ES-I3 (cell line): ENCODE measurements at regions not wholly inside any gene's neighbourhood (a gene's known extent, or its start where the extent isn't known, plus 50 kb on each side); places are given as distances from the start of the nearest gene placed in this dataset.

Source experiments
- H3K36me3 ChIP-seq: 2 replicates; pipeline ENCODE4 v1.6.1; 2013; ENCODE audit warnings: mild to moderate bottlenecking, low read length, control low read depth, moderate library complexity; ENCODE audit not compliant: insufficient read depth
- H3K4me1 ChIP-seq: 2 replicates; pipeline ENCODE4 v1.6.1; 2013; ENCODE audit warnings: mild to moderate bottlenecking, control low read depth, low read length; ENCODE audit not compliant: insufficient read depth
- H3K9ac ChIP-seq: 2 replicates; pipeline ENCODE4 v1.6.1; 2013; ENCODE audit warnings: low read depth, mild to moderate bottlenecking, low read length, moderate library complexity
- H3K9me3 ChIP-seq: 2 replicates; pipeline ENCODE4 v1.6.1; 2013; ENCODE audit warnings: mild to moderate bottlenecking, low read length, moderate library complexity; ENCODE audit not compliant: control insufficient read depth, insufficient read depth

GRCh38 chr3:118810499-118811035 lies 224.1 kb downstream of the IGSF11 start:
- no peaks in the 10 kb centered on the region for H3K36me3 ChIP-seq
- no peaks in the 10 kb centered on the region for H3K9me3 ChIP-seq
- peaks cover 3% of the 10 kb centered on the region; the same call in 1 of the 2 replicates for H3K4me1 ChIP-seq
- no peak overlapping the region for H3K9ac ChIP-seq

- H3K9ac ChIP-seq: no peak overlapping the region
- H3K36me3 ChIP-seq: no peaks in the 10 kb centered on the region
Observed at GRCh38 chr3:118811236-118811732, 223.4 kb downstream of the IGSF11 start.

GRCh38 chr3:118813472-118813871 lies 221.2 kb downstream of the IGSF11 start:
- Histone ChIP-seq H3K36me3 (no peaks in the 10 kb centered on the region), H3K9me3 (no peaks in the 10 kb centered on the region), H3K4me1 (peaks cover 7% of the 10 kb centered on the region; the same call in 1 of the 2 replicates), H3K9ac (no peak overlapping the region)

More at GRCh38 chr3:118811236-118811732, 223.4 kb downstream of the IGSF11 start:
- Histone ChIP-seq H3K4me1 (peaks cover 3% of the 10 kb centered on the region; the same call in 1 of the 2 replicates), H3K9me3 (no peaks in the 10 kb centered on the region)

GRCh38 chr3:118817748-118818165 lies 216.9 kb downstream of the IGSF11 start:
- no peaks in the 10 kb centered on the region for H3K9me3 ChIP-seq
- H3K9ac ChIP-seq: no peak overlapping the region
- 0 out of 2 replicates have a peak, but pooled peaks cover 4% of the 10 kb centered on the region for H3K4me1 ChIP-seq
- H3K36me3 ChIP-seq: no peaks in the 10 kb centered on the region

- H3K4me1 ChIP-seq: 0 out of 2 replicates have a peak, but pooled peaks cover 4% of the 10 kb centered on the region
- no peak overlapping the region for H3K9ac ChIP-seq
- H3K9me3 ChIP-seq: no peaks in the 10 kb centered on the region
- H3K36me3 ChIP-seq: no peaks in the 10 kb centered on the region
Observed at GRCh38 chr3:118818386-118818785, 216.3 kb downstream of the IGSF11 start.

DNA sequence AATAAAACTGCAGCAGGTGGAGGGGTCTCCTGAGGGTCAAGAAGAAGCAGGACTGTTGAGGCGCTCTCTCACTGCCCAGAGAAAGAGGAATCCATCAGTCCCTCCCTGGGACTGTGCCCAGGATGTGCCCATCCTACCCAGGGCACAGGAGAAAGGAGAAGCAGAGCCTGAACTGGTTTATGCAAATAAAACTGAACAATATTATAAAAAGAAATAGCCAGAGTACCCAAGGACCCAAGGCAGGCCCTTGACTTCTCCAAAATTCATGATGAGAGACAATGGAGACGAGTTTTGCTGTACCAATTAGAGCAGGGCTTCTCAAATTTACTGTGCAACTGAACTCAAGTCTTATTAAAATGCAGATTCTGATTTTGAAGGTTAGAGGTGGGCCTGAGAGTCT lies 211.0 kb downstream of the IGSF11 start:
- H3K36me3 ChIP-seq: no peaks in the 10 kb centered on the region
- no peaks in the 10 kb centered on the region for H3K4me1 ChIP-seq

GRCh38 chr3:118827446-118827845 lies 207.2 kb downstream of the IGSF11 start:
- Histone ChIP-seq H3K4me1 (no peaks in the 10 kb centered on the region), H3K9ac (no peak overlapping the region), H3K36me3 (no peaks in the 10 kb centered on the region), H3K9me3 (no peaks in the 10 kb centered on the region)

More for the DNA sequence above, 211.0 kb downstream of the IGSF11 start:
- Histone ChIP-seq H3K9ac (no peak overlapping the region), H3K9me3 (no peaks in the 10 kb centered on the region)

DNA sequence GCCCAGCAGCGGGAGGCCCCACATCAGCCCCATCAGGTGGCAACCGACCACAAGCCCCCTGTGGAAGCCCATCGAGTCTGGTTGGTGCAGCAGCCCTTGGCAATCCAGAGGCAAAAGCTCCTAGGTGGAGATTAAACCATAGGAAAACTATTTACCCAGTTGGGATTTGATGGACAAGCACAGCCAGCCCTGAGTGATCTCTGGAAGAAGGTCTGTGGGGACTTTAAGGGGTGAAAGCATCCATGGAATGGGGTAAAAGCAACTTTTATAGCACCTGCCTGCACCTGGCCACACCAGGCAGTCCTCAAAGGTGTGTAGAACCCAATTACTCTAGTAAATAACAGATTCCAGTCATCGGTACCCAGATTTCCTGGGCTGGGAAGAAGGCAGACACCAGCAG lies 206.3 kb downstream of the IGSF11 start:
- Histone ChIP-seq H3K36me3 (no peaks in the 10 kb centered on the region), H3K4me1 (no peaks in the 10 kb centered on the region), H3K9me3 (no peaks in the 10 kb centered on the region), H3K9ac (no peak overlapping the region)

DNA sequence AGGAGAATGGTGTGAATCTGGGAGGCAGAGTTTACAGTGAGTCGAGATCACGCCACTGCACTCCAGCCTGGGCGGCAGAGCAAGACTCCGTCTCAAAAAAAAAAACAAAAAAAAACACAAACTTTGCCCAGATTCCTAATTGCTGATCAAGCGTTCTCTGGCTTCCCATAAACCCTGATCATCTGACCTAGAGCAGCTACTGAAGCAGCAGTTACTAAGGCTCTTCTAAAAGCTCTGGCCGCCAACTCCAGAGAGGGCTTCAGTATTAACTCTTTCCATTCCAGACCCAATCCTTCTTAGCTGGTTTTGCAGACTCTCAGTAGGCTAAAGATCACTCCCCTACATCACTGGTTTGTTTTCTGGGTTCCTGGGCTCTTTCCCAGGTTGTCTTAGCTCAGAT lies 201.6 kb downstream of the IGSF11 start:
- Histone ChIP-seq H3K36me3 (no peaks in the 10 kb centered on the region), H3K9ac (no peak overlapping the region), H3K9me3 (no peaks in the 10 kb centered on the region), H3K4me1 (no peaks in the 10 kb centered on the region)

DNA sequence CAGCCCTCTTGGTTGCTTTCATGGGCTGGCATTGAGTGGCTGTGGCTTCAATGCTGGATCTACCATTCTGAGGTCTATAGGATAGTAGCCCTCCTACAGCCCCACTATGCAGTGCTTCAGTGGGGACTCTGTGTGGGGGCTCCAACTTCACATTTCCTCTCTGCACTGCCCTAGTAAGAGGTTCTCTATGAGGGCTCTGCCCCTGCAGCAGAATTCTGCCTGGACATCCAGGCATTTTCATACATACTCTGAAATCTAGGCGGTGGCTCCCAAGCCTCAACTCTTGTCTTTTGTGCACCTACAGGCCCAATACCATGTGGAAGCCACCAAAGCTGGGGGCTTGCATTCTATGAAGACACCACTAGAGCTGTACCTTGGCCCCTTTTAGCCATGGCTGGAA lies 195.8 kb downstream of the IGSF11 start:
- peaks cover 6% of the 10 kb centered on the region; the same call in 1 of the 2 replicates for H3K9me3 ChIP-seq
- H3K9ac ChIP-seq: no peak overlapping the region
- no peaks in the 10 kb centered on the region for H3K36me3 ChIP-seq
- no peaks in the 10 kb centered on the region for H3K4me1 ChIP-seq

GRCh38 chr3:118842147-118842863 lies 192.3 kb downstream of the IGSF11 start:
- no peak overlapping the region for H3K9ac ChIP-seq
- peaks cover 6% of the 10 kb centered on the region; the same call in 1 of the 2 replicates for H3K9me3 ChIP-seq
- no peaks in the 10 kb centered on the region for H3K4me1 ChIP-seq
- H3K36me3 ChIP-seq: no peaks in the 10 kb centered on the region

DNA sequence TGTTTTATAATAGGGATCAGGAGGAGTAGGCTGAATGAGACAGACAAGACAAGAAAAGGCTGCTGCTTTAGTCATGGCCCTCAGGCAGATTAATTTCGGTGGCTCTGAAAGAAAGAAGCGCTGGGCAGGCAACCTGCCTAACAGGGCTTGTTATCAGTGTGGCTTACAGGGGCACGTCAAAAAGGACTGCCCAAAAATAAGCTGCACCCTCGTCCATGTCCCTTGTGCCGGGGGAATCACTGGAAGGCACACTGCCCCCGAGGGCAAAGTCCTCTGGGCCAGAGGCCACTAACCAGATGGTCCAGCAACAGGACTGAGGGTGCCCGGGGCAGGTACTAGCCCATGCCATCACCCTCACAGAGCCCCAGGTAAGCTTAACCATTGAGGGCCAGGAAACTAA lies 188.5 kb downstream of the IGSF11 start:
- no peaks in the 10 kb centered on the region for H3K36me3 ChIP-seq
- H3K9me3 ChIP-seq: peaks cover 6% of the 10 kb centered on the region; the same call in 1 of the 2 replicates
- no peak overlapping the region for H3K9ac ChIP-seq
- H3K4me1 ChIP-seq: no peaks in the 10 kb centered on the region
